Activated CD4-positive, alpha-beta T cell treated with anti-CD3 and anti-CD28 coated beads, Interleukin-2, amount 50 U/mL, for 16 hours (primary cell): ENCODE measurements at regions not wholly inside any gene's neighbourhood (a gene's known extent, or its start where the extent isn't known, plus 50 kb on each side); places are given as distances from the start of the nearest gene placed in this dataset.
"Not testable (repeated sequence)": the region's sequence is repeated elsewhere in the genome, so short reads cannot be mapped to it uniquely, and the experiment has no call there.

Experiments
- DNase-seq: peaks from one replicate; pipeline ENCODE4 v3.0.0-alpha.2; 2020

DNA sequence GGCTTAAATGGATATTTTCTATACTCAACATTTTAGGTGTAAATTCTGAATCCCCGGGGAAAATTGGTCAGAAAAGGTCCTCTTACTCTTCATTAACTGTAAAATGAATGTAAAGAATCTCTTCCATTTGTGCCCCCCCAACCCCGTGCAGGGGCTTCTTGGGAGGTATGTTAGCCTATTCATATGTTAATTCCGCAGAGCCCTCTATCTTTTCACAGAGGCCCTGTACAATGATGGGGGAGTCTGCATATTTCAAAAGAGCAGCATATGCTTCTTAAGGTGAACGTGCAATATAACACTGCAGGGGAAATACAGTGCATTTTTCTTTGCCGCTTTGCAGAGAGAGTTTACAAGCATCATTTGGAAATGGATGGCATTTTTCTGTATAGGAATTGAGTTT, 88.5 kb upstream of the CXorf66 start:
- no peak for DNase-seq

DNA sequence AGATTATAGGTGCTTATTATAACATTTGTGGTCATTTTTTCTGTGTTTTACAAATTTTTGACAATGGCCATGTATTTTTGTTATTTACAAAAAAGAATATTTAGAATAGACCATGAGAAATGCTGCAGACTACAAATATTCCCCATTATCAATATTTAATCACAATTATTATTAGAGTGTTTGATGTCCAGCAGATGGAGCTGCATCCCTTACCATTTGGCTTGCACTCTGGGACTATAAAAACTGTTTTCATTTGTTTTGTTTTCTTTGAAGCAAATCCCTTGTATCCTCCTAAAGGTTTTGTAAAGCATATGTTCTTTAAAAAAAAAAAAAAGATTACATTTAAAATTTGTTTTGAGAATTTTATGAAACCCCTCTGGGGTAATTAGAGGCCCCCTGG, 85.6 kb upstream of the CXorf66 start:
- no peak for DNase-seq

DNA sequence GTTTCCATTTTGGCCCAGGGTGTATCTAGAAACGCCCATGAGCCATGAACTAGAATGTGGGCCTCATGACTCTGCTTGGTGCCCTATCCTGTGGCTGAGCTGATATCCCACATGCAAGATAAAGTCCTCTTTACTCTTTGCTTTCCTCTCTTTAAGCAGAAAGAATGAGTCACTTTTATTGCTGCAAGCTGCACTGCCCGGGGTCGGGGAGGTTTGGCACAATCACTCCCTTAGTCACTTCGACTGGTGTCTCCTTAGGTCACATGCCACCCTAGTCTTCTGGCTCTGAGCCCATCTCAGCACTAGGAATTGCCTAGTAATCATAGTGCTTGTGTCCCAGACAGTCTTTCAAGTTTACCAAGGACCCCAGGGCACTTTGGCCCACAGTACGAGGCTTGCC, 75.1 kb upstream of the CXorf66 start:
- DNase-seq: no peak

DNA sequence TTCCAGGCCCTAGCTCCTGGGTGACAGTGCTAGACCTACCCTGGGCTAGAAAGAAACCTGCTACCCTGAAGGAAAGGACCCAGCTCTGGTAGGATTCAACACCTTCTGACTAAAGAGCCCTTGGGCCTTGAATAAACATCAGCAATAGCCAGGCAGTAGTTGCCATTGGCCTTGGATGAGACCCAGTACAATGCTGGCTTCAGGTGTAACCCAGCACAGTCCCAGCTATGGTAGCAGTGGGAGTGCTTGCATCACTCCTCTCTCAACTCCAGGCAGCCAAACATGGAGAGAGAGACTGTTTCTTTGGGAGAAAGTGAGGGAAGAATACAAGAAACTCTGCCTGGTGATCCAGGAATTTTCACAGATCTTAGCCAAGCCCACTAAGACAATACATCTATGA, 73.5 kb upstream of the CXorf66 start:
- no peak for DNase-seq

DNA sequence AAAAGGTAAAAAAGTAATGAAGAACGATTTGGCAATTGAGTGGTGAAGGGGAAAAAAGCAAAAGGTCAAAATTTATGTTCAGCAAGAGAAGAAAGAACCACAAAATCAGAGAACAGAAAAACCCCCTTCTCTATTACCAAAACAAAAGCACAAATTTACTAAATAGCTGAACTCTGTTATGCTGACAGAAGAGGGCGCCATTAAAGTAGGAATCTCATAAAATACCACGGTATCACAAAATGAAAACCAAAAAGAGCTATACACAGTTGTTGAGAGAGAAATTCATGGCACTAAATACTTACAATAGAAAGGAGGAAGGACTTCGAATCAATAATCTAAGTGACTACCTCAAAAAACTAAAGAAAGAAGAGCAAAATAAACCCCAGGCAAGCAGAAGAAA, 69.6 kb upstream of the CXorf66 start:
- no peak for DNase-seq

DNA sequence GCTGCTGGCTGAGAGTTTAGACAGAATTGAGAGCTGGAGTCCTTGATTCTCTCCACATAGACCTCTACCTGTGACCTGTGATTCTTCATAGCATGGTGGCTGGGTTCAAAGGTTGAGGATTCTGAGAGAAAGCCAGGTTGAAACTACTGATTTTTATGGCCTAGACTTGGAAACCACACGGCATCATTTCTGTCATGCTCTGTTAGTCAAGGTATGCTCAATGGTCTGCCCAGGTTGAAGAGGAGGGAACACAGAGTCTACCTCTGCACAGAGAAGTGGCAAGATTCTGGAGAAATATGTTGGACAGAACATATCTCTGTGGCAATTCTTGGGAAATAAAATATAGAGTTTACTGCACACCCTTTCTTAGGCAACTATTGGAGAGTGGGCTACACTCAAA, 57.2 kb upstream of the CXorf66 start:
- no peak for DNase-seq

DNA sequence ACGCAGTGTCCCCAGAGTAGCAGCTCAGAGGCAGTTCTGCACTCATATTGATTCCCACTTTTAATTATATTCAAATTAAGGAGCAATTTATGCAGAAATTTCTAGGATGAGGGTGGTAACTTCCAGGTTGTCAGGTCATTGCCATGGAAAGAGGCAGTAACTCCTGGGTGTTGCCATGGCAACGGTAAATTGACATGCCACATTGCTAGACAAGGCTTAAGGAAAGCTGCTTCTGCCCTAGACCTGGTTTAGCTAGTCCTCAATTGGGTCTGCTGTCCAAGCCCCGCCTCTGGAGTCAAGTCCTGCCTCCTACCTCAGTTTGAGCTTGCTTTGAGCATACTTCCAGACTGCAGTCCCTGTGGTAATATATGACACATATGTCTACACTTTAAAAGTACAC, 53.8 kb upstream of the CXorf66 start:
- not testable (repeated sequence) for DNase-seq
